ENCODE measurements at regions not wholly inside any gene's neighbourhood (a gene's known extent, or its start where the extent isn't known, plus 50 kb on each side); places are given as distances from the start of the nearest gene placed in this dataset.
"Not testable (repeated sequence)": the region's sequence is repeated elsewhere in the genome, so short reads cannot be mapped to it uniquely, and the experiment has no call there.

DNA sequence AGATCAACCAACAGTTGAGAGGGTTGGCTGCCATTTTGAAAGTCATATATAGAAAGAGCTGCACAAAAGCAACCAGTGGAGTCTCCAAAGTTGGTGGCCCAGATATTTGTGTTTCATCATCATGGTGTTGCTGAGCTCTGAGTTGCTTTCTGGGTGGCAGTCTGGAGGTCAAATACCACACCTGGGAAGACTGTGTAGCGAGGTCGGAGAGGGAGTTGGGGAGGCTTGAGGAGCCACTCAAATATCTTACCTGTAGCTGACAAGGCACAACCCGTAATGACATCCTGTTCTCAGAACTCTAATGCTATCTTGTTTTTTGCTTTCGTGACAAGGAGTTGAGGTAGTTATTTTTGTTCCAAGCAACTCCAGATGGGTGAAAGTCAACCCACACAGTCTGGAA lies 100.4 kb downstream of the NPIPB5 start:
- TF ChIP-seq, protein P1, sequence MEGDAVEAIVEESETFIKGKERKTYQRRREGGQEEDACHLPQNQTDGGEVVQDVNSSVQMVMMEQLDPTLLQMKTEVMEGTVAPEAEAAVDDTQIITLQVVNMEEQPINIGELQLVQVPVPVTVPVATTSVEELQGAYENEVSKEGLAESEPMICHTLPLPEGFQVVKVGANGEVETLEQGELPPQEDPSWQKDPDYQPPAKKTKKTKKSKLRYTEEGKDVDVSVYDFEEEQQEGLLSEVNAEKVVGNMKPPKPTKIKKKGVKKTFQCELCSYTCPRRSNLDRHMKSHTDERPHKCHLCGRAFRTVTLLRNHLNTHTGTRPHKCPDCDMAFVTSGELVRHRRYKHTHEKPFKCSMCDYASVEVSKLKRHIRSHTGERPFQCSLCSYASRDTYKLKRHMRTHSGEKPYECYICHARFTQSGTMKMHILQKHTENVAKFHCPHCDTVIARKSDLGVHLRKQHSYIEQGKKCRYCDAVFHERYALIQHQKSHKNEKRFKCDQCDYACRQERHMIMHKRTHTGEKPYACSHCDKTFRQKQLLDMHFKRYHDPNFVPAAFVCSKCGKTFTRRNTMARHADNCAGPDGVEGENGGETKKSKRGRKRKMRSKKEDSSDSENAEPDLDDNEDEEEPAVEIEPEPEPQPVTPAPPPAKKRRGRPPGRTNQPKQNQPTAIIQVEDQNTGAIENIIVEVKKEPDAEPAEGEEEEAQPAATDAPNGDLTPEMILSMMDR (IDR thresholded peaks at IDR 0.05): not testable (repeated sequence)
- TF ChIP-seq POLR2A (IDR thresholded peaks at IDR 0.05): not testable (repeated sequence)
